ENCODE measurements at regions not wholly inside any gene's neighbourhood (a gene's known extent, or its start where the extent isn't known, plus 50 kb on each side); places are given as distances from the start of the nearest gene placed in this dataset.

DNA sequence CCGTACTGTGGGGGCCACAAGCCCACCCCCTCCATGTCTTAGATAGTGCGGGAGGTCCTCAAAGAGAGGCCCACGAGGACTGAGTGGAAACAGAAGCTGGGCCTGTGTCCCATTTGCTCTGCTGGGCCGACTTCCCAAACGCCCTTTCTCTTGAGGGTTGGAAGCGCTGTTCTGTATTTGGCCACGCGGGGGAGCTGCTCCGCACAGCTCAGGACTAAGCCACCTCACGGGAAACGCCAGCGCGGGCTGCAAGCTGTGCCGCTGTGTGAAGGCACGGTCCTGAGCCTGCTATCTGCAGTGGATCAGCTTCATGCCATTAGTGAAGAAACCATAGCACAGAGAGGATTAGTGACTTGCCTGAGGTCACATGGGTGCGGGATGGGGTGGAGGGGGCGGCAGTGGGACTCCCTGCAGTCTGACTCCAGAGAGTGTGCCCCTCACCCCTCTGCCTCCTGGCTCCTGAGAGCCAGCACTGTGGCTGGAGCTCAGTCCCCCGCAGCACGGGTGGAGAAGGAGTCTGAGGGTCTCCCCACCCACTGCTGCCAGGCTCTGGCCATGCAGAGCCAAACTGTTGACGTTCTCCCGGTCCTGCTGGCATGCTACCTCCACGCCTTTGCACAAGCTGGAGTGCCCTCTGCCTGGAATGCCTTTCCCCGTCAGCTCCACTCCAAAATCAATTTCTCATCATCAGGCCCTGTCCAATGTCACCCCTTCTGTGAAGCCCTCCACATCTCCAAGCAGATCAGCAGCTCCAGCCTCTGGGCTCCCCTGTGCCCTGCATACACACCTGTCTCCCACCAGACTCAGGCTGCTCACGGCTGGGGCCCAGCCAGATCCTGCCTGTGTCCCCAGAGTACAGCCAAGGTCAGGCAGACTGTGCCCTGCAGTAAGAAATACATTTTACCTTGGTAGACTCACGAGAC, 51.5 kb upstream of the LRRC32 start:
- no peaks in the 10 kb centered on the region for H3K36me3 ChIP-seq
- H3K9ac ChIP-seq: no peak overlapping the region
- H3K4me1 ChIP-seq: no peaks in the 10 kb centered on the region
- no peaks in the 10 kb centered on the region for H3K27me3 ChIP-seq
- no peaks in the 10 kb centered on the region for H3K9me3 ChIP-seq
- no peak overlapping the region for H3K27ac ChIP-seq
- H4K20me1 ChIP-seq: no peaks in the 10 kb centered on the region
- no peak for TF ChIP-seq Cebpa-rat (IDR thresholded peaks at IDR 0.05)
- H3K4me2 ChIP-seq: peak overlapping the region; percentile 22; the same call in 1 of the 2 replicates
- H3K4me3 ChIP-seq: no peak overlapping the region

DNA sequence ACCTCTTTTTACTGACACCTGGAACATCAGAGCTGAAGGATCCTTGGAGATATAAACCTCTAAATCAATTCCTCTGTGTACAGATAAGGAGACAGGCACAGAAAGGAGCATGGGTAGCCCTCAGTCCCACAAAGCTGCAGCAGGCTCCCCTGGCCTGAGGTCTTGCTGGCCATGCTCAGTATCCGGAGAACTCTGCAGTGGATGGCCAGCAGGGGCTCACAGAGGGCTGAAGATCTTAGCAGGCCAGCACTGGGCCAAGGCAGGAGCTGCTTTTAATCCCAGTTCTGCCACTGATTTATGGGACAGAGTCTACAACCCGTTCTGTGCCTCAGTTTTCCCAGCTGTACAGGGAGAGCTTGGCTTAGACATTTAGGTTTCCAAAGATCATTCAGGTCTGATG, 52.6 kb upstream of the LRRC32 start:
- H4K20me1 ChIP-seq: no peaks in the 10 kb centered on the region
- H3K9me3 ChIP-seq: no peaks in the 10 kb centered on the region
- H3K9ac ChIP-seq: no peak overlapping the region
- no peaks in the 10 kb centered on the region for H3K36me3 ChIP-seq
- H3K4me2 ChIP-seq: no peak overlapping the region
- no peaks in the 10 kb centered on the region for H3K4me1 ChIP-seq
- H3K27ac ChIP-seq: no peak overlapping the region
- no peaks in the 10 kb centered on the region for H3K27me3 ChIP-seq
- no peak for TF ChIP-seq Cebpa-rat (IDR thresholded peaks at IDR 0.05)
- H3K4me3 ChIP-seq: no peak overlapping the region

DNA sequence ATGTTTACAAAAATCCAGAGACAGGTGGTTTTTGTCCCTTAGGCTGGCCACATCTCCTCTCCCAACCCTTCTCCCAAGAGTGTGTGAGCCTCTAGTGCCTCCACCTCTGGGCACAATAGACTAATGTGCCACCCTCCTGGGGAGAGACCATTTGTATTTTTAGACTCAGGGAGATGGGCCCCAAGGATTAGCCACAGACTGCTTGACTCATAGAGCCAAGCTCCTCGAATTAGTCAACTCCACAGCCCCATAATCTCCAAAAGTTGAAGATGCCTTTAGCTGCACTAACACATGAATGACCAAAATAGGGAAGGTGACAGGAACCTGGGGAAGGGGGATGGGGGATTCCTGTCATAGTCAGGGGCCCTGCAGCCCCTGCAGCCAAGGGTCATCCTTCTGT, 53.0 kb upstream of the LRRC32 start:
- Histone ChIP-seq H4K20me1 (no peaks in the 10 kb centered on the region), H3K9me3 (no peaks in the 10 kb centered on the region), H3K9ac (no peak overlapping the region), H3K4me2 (no peak overlapping the region), H3K36me3 (no peaks in the 10 kb centered on the region), H3K4me3 (no peak overlapping the region), H3K27ac (no peak overlapping the region), H3K4me1 (no peaks in the 10 kb centered on the region), H3K27me3 (no peaks in the 10 kb centered on the region)
- no peak for TF ChIP-seq Cebpa-rat (IDR thresholded peaks at IDR 0.05)

DNA sequence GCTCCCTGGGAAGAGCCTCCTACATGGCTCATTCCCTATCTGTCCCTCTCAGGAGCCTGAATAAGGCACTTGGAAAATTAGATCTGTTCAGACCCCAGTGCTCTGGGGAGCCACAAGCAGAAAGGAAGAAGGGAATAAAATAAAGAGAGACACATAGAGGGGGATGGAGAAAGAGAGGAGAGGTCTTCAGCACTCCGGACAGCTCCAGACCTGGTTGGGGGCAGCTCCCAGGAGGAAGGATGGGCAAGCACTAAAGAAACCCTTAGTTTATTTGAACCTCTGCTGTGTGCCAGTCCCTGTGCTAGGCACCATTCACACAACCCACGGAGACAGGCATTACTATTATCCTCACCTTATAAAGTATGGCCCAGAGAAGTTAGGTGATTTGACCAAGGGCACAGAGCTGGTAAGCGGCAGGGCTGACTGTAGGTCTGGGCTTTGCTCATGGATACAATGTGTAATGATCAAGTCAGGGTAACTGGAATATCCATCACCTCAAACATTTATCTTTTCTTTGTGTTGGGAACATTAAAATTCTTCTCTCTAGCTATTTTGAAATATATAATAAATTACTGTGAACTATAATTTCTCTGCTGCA, 53.7 kb upstream of the LRRC32 start:
- Histone ChIP-seq H3K36me3 (no peaks in the 10 kb centered on the region), H3K27me3 (no peaks in the 10 kb centered on the region), H3K4me2 (no peak overlapping the region), H3K27ac (no peak overlapping the region), H3K9me3 (no peaks in the 10 kb centered on the region), H4K20me1 (no peaks in the 10 kb centered on the region), H3K4me1 (no peaks in the 10 kb centered on the region), H3K9ac (no peak overlapping the region), H3K4me3 (no peak overlapping the region)
- TF ChIP-seq Cebpa-rat (IDR thresholded peaks at IDR 0.05): no peak

DNA sequence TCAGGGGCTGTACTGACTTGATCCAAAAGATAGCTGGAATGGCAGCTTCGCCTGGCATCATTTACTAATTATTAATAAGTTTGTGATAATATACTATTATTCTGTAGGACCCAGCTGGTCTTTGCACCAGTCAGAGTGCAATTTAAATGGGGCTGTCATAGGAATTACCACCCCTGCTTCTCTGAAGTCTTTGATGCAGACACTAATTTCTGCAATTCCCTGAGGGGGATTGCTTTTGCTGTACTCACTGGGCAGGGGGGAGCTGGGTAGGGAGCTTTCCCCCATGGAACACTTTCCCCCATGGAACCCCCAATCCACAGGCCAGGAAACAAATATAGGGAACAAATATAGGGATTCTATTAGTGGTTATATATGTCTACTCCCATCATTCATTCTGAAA, 54.9 kb upstream of the TSKU start:
- no peaks in the 10 kb centered on the region for H3K27me3 ChIP-seq
- H3K9me3 ChIP-seq: no peaks in the 10 kb centered on the region
- TF ChIP-seq Cebpa-rat (IDR thresholded peaks at IDR 0.05): no peak
- no peak overlapping the region for H3K4me3 ChIP-seq
- H3K27ac ChIP-seq: no peak overlapping the region
- H3K4me2 ChIP-seq: no peak overlapping the region
- H4K20me1 ChIP-seq: no peaks in the 10 kb centered on the region
- no peaks in the 10 kb centered on the region for H3K36me3 ChIP-seq
- H3K9ac ChIP-seq: no peak overlapping the region
- no peaks in the 10 kb centered on the region for H3K4me1 ChIP-seq

DNA sequence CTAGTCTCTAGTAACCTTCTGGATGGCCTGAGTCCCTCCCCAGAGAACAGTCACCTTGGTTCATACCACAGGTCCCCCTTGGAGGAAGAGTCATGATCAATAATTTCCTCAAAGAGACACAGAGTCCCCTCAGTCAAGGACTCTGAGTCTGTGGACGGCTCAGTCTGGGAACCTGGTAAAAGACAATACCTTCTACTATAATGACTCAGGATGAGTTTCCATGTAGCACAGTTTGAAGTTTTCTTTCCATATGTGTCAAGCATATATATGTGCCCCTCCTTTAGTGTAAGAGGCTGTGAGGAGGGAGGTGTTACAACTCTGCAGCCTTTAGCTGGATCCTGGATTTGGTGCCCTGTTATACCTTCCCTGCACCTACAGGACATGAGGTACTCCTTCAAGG, 54.4 kb upstream of the TSKU start:
- TF ChIP-seq Cebpa-rat (IDR thresholded peaks at IDR 0.05): no peak
- H3K36me3 ChIP-seq: no peaks in the 10 kb centered on the region
- H3K4me1 ChIP-seq: no peaks in the 10 kb centered on the region
- H3K9ac ChIP-seq: no peak overlapping the region
- H3K27ac ChIP-seq: no peak overlapping the region
- H3K4me2 ChIP-seq: no peak overlapping the region
- no peaks in the 10 kb centered on the region for H3K27me3 ChIP-seq
- no peaks in the 10 kb centered on the region for H3K9me3 ChIP-seq
- H4K20me1 ChIP-seq: no peaks in the 10 kb centered on the region
- no peak overlapping the region for H3K4me3 ChIP-seq

DNA sequence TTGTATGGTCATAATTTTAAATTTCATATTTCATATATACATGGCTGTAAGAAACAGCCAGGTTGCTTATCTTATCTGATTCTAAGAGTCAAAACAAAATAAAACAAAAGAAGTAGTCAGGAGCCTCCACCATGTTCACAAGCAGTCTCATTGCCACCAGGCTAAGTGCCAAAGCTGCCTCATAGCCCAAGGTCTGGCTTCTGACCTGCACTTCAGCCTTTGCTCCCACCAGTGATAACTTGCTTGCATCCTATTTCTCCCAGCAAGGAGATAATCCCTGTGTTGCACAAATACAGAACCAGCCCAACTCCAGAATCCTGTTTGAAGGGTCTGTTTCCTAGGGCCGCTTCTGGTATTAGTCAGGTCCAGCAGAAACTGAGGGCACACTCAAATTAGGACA, 53.9 kb upstream of the TSKU start:
- Histone ChIP-seq H3K4me1 (no peaks in the 10 kb centered on the region), H3K27ac (no peak overlapping the region), H3K4me2 (no peak overlapping the region), H3K27me3 (no peaks in the 10 kb centered on the region), H4K20me1 (no peaks in the 10 kb centered on the region), H3K9ac (no peak overlapping the region), H3K4me3 (no peak overlapping the region), H3K9me3 (no peaks in the 10 kb centered on the region), H3K36me3 (no peaks in the 10 kb centered on the region)
- TF ChIP-seq Cebpa-rat (IDR thresholded peaks at IDR 0.05): no peak

DNA sequence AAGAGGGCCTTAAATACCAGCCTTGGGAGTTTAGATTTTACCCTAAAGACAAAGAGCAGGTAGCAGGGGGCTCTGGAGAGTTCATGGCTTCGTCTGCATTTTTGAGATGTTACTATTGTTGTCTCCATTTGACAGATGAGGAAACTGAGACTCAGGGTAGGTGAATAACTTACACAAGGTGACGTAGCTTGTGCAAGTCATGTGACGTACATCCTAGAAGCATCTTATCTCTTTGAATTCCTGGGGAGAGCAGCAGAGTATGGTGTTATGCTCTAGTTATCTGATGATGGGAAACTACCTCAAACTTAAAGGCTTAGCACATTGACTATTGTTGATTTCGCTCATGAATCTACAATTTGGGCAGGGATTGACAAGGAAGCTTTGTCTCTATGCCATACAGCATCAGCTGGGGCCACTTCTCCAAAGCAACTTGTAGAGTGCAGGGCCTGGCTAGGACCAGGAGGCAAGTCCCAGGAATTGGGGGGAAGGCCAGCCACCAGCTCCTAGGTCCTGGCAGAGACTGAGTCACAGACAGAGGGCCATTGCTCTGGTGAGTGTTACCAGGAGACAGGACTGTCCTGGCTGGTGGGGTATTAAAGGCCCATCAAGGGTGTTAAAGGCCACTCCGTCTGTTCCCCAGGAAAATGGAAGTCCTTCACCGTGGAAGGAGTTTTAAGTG, 52.1 kb upstream of the TSKU start:
- no peaks in the 10 kb centered on the region for H3K4me1 ChIP-seq
- H3K36me3 ChIP-seq: no peaks in the 10 kb centered on the region
- no peak overlapping the region for H3K27ac ChIP-seq
- H3K4me2 ChIP-seq: no peak overlapping the region
- no peaks in the 10 kb centered on the region for H4K20me1 ChIP-seq
- no peaks in the 10 kb centered on the region for H3K27me3 ChIP-seq
- H3K9me3 ChIP-seq: no peaks in the 10 kb centered on the region
- no peak overlapping the region for H3K4me3 ChIP-seq
- no peak for TF ChIP-seq Cebpa-rat (IDR thresholded peaks at IDR 0.05)
- no peak overlapping the region for H3K9ac ChIP-seq

DNA sequence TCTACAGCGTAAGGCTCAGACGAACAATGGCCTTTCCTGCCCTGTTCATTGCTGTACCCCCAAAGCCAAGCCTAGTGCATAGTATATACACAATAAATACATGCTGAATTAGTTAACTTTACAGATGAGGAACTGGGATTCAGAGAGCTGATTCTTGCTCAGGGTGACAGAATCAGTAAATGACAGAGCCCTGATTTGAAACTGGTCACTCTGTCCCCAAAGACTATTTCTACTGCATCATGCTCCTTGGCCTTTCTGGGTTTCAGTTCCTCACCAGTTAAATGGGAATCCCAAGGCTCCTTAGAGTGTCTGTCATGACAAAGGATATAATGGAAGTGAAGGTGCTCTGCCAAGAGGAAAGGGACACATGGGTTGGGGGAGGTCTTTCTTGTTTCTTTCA, 50.5 kb upstream of the TSKU start:
- TF ChIP-seq Cebpa-rat (IDR thresholded peaks at IDR 0.05): no peak

More for the DNA sequence above, 50.5 kb upstream of the TSKU start:
- H3K9me3 ChIP-seq: no peaks in the 10 kb centered on the region
- no peaks in the 10 kb centered on the region for H3K4me1 ChIP-seq
- no peaks in the 10 kb centered on the region for H4K20me1 ChIP-seq
- no peak overlapping the region for H3K4me3 ChIP-seq
- no peaks in the 10 kb centered on the region for H3K27me3 ChIP-seq
- H3K27ac ChIP-seq: no peak overlapping the region
- H3K4me2 ChIP-seq: no peak overlapping the region
- H3K36me3 ChIP-seq: no peaks in the 10 kb centered on the region
- no peak overlapping the region; the same call in 1 of the 2 replicates for H3K9ac ChIP-seq

All from BLaER1 (cell line).